ENCODE measurements at regions not wholly inside any gene's neighbourhood (a gene's known extent, or its start where the extent isn't known, plus 50 kb on each side); places are given as distances from the start of the nearest gene placed in this dataset.

- TF ChIP-seq CTCF (conservative IDR thresholded peaks at IDR 0.05; ENCODE audit: low read depth in 2 of 2), result no peak
- TF ChIP-seq EZH2phosphoT487 (IDR thresholded peaks at IDR 0.05; ENCODE audit: unreplicated experiment), result no peak
- TF ChIP-seq EZH2 (IDR thresholded peaks at IDR 0.05; ENCODE audit: low read depth, unreplicated experiment), result no peak
- no peak for TF ChIP-seq ETS1 (IDR thresholded peaks at IDR 0.05)
- TF ChIP-seq NANOG (IDR thresholded peaks at IDR 0.05; ENCODE audit: borderline replicate concordance), result no peak
Measured at GRCh38 chr16:55217392-55217791, 106.6 kb upstream of the IRX6 start (continued).

GRCh38 chr16:55221836-55222235 lies 102.2 kb upstream of the IRX6 start:
- H3K27ac Mint-ChIP-seq, result no peak overlapping the region
- peaks cover 13% of the 10 kb centered on the region for H3K9me3 Mint-ChIP-seq
- no peak for TF ChIP-seq CREB1 (CRISPR knock-in tag; IDR thresholded peaks at IDR 0.05; ENCODE audit: low read depth)
- no peak for TF ChIP-seq REST (IDR thresholded peaks at IDR 0.05; ENCODE audit: unreplicated experiment)
- TF ChIP-seq ZNF114 (CRISPR knock-in tag; IDR thresholded peaks at IDR 0.05), result no peak
- TF ChIP-seq POLR2AphosphoS5 (IDR thresholded peaks at IDR 0.05; ENCODE audit: low read depth), result no peak
- TF ChIP-seq ZNF462 (CRISPR knock-in tag; IDR thresholded peaks at IDR 0.05), result no peak
- TF ChIP-seq EZH2phosphoT487 (IDR thresholded peaks at IDR 0.05; ENCODE audit: unreplicated experiment), result no peak
- no peak for TF ChIP-seq ETS1 (IDR thresholded peaks at IDR 0.05)
- TF ChIP-seq NANOG (IDR thresholded peaks at IDR 0.05; ENCODE audit: borderline replicate concordance), result no peak
- TF ChIP-seq EZH2 (IDR thresholded peaks at IDR 0.05; ENCODE audit: low read depth, unreplicated experiment), result no peak
- TF ChIP-seq ZNF331 (CRISPR knock-in tag; IDR thresholded peaks at IDR 0.05; ENCODE audit: low read depth), result no peak

More at GRCh38 chr16:55221836-55222235, 102.2 kb upstream of the IRX6 start:
- no peak for ATAC-seq
- Mint-ChIP-seq H3K27me3 (ENCODE audit: insufficient read depth, low read depth, poor library complexity) (no peaks in the 10 kb centered on the region), H3K36me3 (ENCODE audit: low read depth) (peaks cover 7% of the 10 kb centered on the region; the same call in 2 of the 3 replicates), H3K4me3 (no peak overlapping the region), H3K4me1 (peaks cover 9% of the 10 kb centered on the region; the same call in 2 of the 3 replicates)
- H3K4me2 ChIP-seq, result no peak overlapping the region
- no peaks in the 10 kb centered on the region for H3K36me3 ChIP-seq (ENCODE audit: insufficient read depth)
- no peaks in the 10 kb centered on the region for H3K79me2 ChIP-seq (replicated peaks; ENCODE audit: insufficient read depth)
- peak overlapping the region; percentile 59; the same call in 1 of the 2 replicates for H2AFZ ChIP-seq
- H3K4me1 ChIP-seq (ENCODE audit: insufficient read depth), result peaks cover 11% of the 10 kb centered on the region
- no peak overlapping the region for H3K4me3 ChIP-seq
- no peak overlapping the region for H3K27ac ChIP-seq (ENCODE audit: low read depth)
- no peaks in the 10 kb centered on the region for H4K20me1 ChIP-seq (replicated peaks; ENCODE audit: insufficient read depth)
- H3K9me2 ChIP-seq (ENCODE audit: insufficient read depth), result no peaks in the 10 kb centered on the region; the same call in 1 of the 2 replicates
- no peaks in the 10 kb centered on the region for H3K27me3 ChIP-seq (ENCODE audit: insufficient read depth)
- H3F3A ChIP-seq (replicated peaks; ENCODE audit: low read depth), result no peaks in the 10 kb centered on the region
- DNase-seq (ENCODE audit: low spot score), result no peak
